ENCODE measurements at regions not wholly inside any gene's neighbourhood (a gene's known extent, or its start where the extent isn't known, plus 50 kb on each side); places are given as distances from the start of the nearest gene placed in this dataset.

GRCh38 chr19:29384656-29385055, 141.1 kb upstream of the VSTM2B start:
- no peak for ATAC-seq (ENCODE audit: low read depth)
- H3K4me3 ChIP-seq (ENCODE audit: control extremely low read depth in 1 of 5, extremely low read depth in 1 of 5, insufficient read depth in 1 of 5, low read depth in 2 of 5, low read length in 4 of 5): no peak overlapping the region
- H3K36me3 ChIP-seq (replicated peaks in 1 of 2; ENCODE audit: control extremely low read depth in 1 of 2, control insufficient read depth in 1 of 2, extremely low read depth in 1 of 2, insufficient read depth in 2 of 2, low read length in 1 of 2): no peaks in the 10 kb centered on the region
- intact Hi-C loops (cut with micrococcal nuclease): no loop called here
- peaks cover 0 to 25% (median 0%) of the 10 kb centered on the region in 3 donors for H3K9me3 ChIP-seq (ENCODE audit: control extremely low read depth in 1 of 3, control insufficient read depth in 2 of 3, insufficient read depth in 1 of 3, low read length in 2 of 3)
- no peak overlapping the region for H3K9ac ChIP-seq (ENCODE audit: low read length)
- no peak overlapping the region for H2AFZ ChIP-seq (ENCODE audit: insufficient read depth, low read depth, low read length, poor library complexity, severe bottlenecking)
- Mint-ChIP-seq H3K27ac (no peak overlapping the region), H3K9me3 (ENCODE audit: insufficient read depth) (no peaks in the 10 kb centered on the region), H3K4me1 (no peaks in the 10 kb centered on the region), H3K4me3 (no peak overlapping the region), H3K27me3 (peaks cover 3% of the 10 kb centered on the region)
- POLR2A ChIA-PET: no interaction called here
- no peaks in the 10 kb centered on the region for H3K4me1 ChIP-seq (ENCODE audit: control insufficient read depth in 2 of 2, insufficient read depth in 2 of 2, low read length in 2 of 2)
- H3K79me2 ChIP-seq (ENCODE audit: control insufficient read depth, insufficient read depth, low read length): no peaks in the 10 kb centered on the region
- no peak for TF ChIP-seq CTCF (IDR thresholded peaks at IDR 0.05)
- no peak for TF ChIP-seq EZH2 (IDR thresholded peaks at IDR 0.05; ENCODE audit: borderline replicate concordance, insufficient read depth, low read depth, low read length, poor library complexity, severe bottlenecking)
- CTCF ChIA-PET: no interaction called here
- no peak overlapping the region for H3K4me2 ChIP-seq (replicated peaks; ENCODE audit: low read depth, low read length, poor library complexity, severe bottlenecking)
- 66% methylated on average over 6 of the region's 8 CpGs for WGBS (ENCODE audit: insufficient coverage)
- DNase-seq: no peak
- H3K27me3 ChIP-seq (replicated peaks in 1 of 4; ENCODE audit: control extremely low read depth in 1 of 4, control insufficient read depth in 3 of 4, insufficient read depth in 4 of 4, low read length in 3 of 4): no peaks in the 10 kb centered on the region
- H4K20me1 ChIP-seq (ENCODE audit: control insufficient read depth, insufficient read depth, low read length, poor library complexity, severe bottlenecking): no peaks in the 10 kb centered on the region
- no peak overlapping the region for H3K27ac ChIP-seq (ENCODE audit: low read length in 2 of 2)

- DNase-seq: no peak
- ChIA-PET CTCF (no interaction called here), POLR2A (no interaction called here)
- H3K27ac ChIP-seq (ENCODE audit: low read length in 2 of 2): no peak overlapping the region
- H3K79me2 ChIP-seq (ENCODE audit: control insufficient read depth, insufficient read depth, low read length): no peaks in the 10 kb centered on the region
- H3K27me3 ChIP-seq (replicated peaks in 1 of 4; ENCODE audit: control extremely low read depth in 1 of 4, control insufficient read depth in 3 of 4, insufficient read depth in 4 of 4, low read length in 3 of 4): no peaks in the 10 kb centered on the region
- H3K9me3 ChIP-seq (ENCODE audit: control extremely low read depth in 1 of 3, control insufficient read depth in 2 of 3, insufficient read depth in 1 of 3, low read length in 2 of 3): peaks cover 0 to 26% (median 0%) of the 10 kb centered on the region in 3 donors
- TF ChIP-seq EZH2 (IDR thresholded peaks at IDR 0.05; ENCODE audit: borderline replicate concordance, insufficient read depth, low read depth, low read length, poor library complexity, severe bottlenecking): no peak
- TF ChIP-seq CTCF (IDR thresholded peaks at IDR 0.05): no peak
- Mint-ChIP-seq H3K27ac (no peak overlapping the region), H3K4me1 (no peaks in the 10 kb centered on the region), H3K4me3 (no peak overlapping the region), H3K27me3 (no peaks in the 10 kb centered on the region), H3K9me3 (ENCODE audit: insufficient read depth) (no peaks in the 10 kb centered on the region)
- H4K20me1 ChIP-seq (ENCODE audit: control insufficient read depth, insufficient read depth, low read length, poor library complexity, severe bottlenecking): no peaks in the 10 kb centered on the region
- intact Hi-C loops (cut with micrococcal nuclease): no loop called here
- H2AFZ ChIP-seq (ENCODE audit: insufficient read depth, low read depth, low read length, poor library complexity, severe bottlenecking): no peak overlapping the region
- no peak overlapping the region for H3K4me2 ChIP-seq (replicated peaks; ENCODE audit: low read depth, low read length, poor library complexity, severe bottlenecking)
- no peaks in the 10 kb centered on the region for H3K4me1 ChIP-seq (ENCODE audit: control insufficient read depth in 2 of 2, insufficient read depth in 2 of 2, low read length in 2 of 2)
- 89% methylated on average over 9 of the region's 13 CpGs for WGBS (ENCODE audit: insufficient coverage)
- H3K36me3 ChIP-seq (replicated peaks in 1 of 2; ENCODE audit: control extremely low read depth in 1 of 2, control insufficient read depth in 1 of 2, extremely low read depth in 1 of 2, insufficient read depth in 2 of 2, low read length in 1 of 2): no peaks in the 10 kb centered on the region
- H3K4me3 ChIP-seq (ENCODE audit: control extremely low read depth in 1 of 5, extremely low read depth in 1 of 5, insufficient read depth in 1 of 5, low read depth in 2 of 5, low read length in 4 of 5): no peak overlapping the region
- no peak overlapping the region for H3K9ac ChIP-seq (ENCODE audit: low read length)
- no peak for ATAC-seq (ENCODE audit: low read depth)
These were observed 140.5 kb upstream of the VSTM2B start for GRCh38 chr19:29385191-29385795.
